ENCODE measurements at regions not wholly inside any gene's neighbourhood (a gene's known extent, or its start where the extent isn't known, plus 50 kb on each side); places are given as distances from the start of the nearest gene placed in this dataset.
A peak's percentile ranks its signal among the peaks of the same experiment; 100 is the strongest.

DNA sequence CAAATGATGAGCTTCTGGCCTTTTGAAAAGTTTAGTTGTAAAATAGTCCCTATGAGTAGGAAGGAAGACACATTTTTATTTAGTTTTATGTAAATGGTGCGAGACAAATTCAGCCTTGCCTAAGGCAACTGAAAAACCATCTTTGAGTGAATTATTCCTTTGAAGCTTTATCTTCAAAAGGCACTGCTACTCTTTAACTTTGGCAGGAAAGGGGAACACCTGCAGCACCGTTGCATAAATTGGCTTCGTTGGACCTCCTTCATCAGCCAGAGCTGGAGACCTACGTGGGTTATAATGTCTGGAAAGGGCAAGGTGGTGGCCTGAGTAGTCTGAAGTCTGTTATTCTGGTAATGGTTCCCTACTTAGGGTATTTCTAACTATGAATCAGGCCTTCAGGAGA is 373.5 kb downstream of the KCNJ2 start:
- H3K27me3 ChIP-seq, result no peaks in the 10 kb centered on the region
- H3K27ac ChIP-seq, result no peak overlapping the region
- intact Hi-C loops (cut with DNase I), result no loop called here
- H3K4me3 ChIP-seq, result no peak overlapping the region
- no peaks in the 10 kb centered on the region for H3K36me3 ChIP-seq
- no peaks in the 10 kb centered on the region for H3K4me1 ChIP-seq (ENCODE audit: insufficient read depth)
- H3K9me3 ChIP-seq, result no peaks in the 10 kb centered on the region
- 42 to 61% (median 44%) methylated on average over 4 of the region's 4 CpGs for WGBS, 3 donors
- TF ChIP-seq, protein P1, sequence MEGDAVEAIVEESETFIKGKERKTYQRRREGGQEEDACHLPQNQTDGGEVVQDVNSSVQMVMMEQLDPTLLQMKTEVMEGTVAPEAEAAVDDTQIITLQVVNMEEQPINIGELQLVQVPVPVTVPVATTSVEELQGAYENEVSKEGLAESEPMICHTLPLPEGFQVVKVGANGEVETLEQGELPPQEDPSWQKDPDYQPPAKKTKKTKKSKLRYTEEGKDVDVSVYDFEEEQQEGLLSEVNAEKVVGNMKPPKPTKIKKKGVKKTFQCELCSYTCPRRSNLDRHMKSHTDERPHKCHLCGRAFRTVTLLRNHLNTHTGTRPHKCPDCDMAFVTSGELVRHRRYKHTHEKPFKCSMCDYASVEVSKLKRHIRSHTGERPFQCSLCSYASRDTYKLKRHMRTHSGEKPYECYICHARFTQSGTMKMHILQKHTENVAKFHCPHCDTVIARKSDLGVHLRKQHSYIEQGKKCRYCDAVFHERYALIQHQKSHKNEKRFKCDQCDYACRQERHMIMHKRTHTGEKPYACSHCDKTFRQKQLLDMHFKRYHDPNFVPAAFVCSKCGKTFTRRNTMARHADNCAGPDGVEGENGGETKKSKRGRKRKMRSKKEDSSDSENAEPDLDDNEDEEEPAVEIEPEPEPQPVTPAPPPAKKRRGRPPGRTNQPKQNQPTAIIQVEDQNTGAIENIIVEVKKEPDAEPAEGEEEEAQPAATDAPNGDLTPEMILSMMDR (IDR thresholded peaks at IDR 0.05), result no peak
- TF ChIP-seq POLR2A (IDR thresholded peaks at IDR 0.05) (no peak), EP300 (IDR thresholded peaks at IDR 0.05) (no peak)
- DNase-seq, result no peak

DNA sequence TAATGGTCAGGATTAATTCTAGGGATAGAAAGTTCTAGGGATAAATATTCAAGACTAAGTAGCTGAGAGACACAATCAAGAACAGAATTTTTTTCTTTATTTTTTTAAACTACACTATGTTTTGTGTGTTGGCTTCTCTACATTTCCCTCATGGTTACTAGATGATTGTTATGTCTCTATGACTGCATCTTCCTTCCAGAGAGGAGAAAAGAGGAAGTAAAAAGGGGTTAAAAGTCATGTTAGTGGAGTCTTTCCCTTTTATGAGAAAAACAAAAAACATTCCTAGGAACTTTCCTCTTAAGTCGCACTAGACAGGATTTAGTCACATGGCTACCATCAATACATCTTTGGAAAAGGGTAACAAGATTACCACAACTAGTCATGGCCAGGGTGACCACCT is 375.0 kb downstream of the KCNJ2 start:
- no peak overlapping the region for H3K27ac ChIP-seq
- 77 to 83% (median 78%) methylated on average over 1 of the region's 1 CpG for WGBS, 3 donors
- intact Hi-C loops (cut with DNase I), result no loop called here
- no peaks in the 10 kb centered on the region for H3K36me3 ChIP-seq
- TF ChIP-seq POLR2A (IDR thresholded peaks at IDR 0.05), result no peak
- TF ChIP-seq EP300 (IDR thresholded peaks at IDR 0.05), result no peak
- TF ChIP-seq, protein P1 (IDR thresholded peaks at IDR 0.05), result no peak
- DNase-seq, result no peak
- H3K4me1 ChIP-seq (ENCODE audit: insufficient read depth), result no peaks in the 10 kb centered on the region
- H3K4me3 ChIP-seq, result no peak overlapping the region
- H3K27me3 ChIP-seq, result no peaks in the 10 kb centered on the region
- no peaks in the 10 kb centered on the region for H3K9me3 ChIP-seq

DNA sequence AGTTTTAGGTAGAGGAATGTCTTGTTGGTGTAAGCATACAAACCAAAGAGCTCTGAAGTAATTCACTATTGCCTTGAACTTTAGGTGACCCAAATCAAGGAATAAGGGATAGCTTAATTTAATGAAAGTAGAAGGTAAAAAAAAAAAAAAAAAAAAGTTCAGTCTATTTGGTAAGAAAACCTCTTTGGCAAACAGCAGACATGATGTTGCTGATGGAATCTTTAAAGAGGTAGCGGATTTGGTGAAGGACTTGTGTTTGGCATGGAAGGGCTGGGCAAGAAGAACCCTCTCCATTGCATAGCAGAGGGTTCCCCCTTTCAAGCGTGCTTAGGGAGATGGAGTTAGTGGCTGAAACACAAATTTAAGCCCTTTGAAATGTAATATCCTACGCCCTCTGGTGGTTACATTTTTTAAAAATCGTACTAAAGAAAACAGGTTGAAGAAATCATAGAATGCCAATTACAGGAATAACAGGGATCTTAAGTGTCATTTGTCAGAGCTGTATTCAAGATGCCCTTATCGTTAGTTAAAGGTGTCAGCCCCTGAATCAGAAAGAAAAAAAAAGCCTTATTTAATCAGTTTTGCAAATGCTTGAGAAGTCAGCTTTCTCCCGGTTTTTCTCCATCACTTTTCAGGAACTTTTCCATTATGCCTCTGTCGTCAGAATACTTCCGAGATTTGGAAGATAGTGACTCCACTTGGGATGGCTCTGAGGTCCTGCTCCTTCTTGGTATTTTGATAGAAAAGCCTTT is 383.1 kb downstream of the KCNJ2 start:
- Histone ChIP-seq H3K27me3 (no peaks in the 10 kb centered on the region), H3K27ac (no peak overlapping the region), H3K36me3 (no peaks in the 10 kb centered on the region), H3K9me3 (no peaks in the 10 kb centered on the region), H3K4me3 (no peak overlapping the region), H3K4me1 (ENCODE audit: insufficient read depth) (no peaks in the 10 kb centered on the region)
- intact Hi-C loops (cut with DNase I), result loop anchor here in 2 of 4 donors (10.0 kb wide), 2 partner anchors 978 to 988 kb away; no protein-coding TSS in a partner anchor
- peak in 1 of 5 donors; percentile 18 for DNase-seq
- WGBS, 3 donors, result 20 to 26% (median 20%) methylated on average over 8 of the region's 8 CpGs
- TF ChIP-seq, protein P1 (IDR thresholded peaks at IDR 0.05), result peak; percentile 40 to 55 (median 50)
- no peak for TF ChIP-seq POLR2A (IDR thresholded peaks at IDR 0.05)

DNA sequence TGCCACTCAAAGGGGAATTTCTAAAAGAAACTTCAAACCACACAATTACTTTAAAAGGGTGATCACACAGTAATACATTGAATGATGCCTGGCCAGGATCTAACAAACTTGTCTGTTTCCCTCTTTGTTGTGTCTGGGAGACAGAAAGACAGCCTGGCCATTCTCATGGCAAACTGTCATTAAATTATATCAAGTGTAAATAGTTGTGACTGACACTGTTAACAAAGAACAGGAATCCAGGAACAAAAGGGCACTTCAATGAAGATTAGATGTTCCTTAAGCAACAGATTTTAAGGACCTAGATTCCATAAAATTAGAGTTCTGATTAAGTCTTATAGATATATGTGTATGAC is 383.6 kb downstream of the KCNJ2 start:
- intact Hi-C loops (cut with DNase I), result loop anchor here in 2 of 4 donors (10.0 kb wide), 2 partner anchors 978 to 988 kb away; no protein-coding TSS in a partner anchor
- no peak overlapping the region for H3K4me3 ChIP-seq
- no peaks in the 10 kb centered on the region for H3K36me3 ChIP-seq
- TF ChIP-seq, protein P1 (IDR thresholded peaks at IDR 0.05), result no peak
- TF ChIP-seq EP300 (IDR thresholded peaks at IDR 0.05) (no peak), POLR2A (IDR thresholded peaks at IDR 0.05) (no peak)
- no peaks in the 10 kb centered on the region for H3K9me3 ChIP-seq
- no peaks in the 10 kb centered on the region for H3K4me1 ChIP-seq (ENCODE audit: insufficient read depth)
- no peak overlapping the region for H3K27ac ChIP-seq
- no peak for DNase-seq
- H3K27me3 ChIP-seq, result no peaks in the 10 kb centered on the region

All from ovary (tissue), 7 donors.